Large intestine (tissue), 3 donors: ENCODE measurements at regions not wholly inside any gene's neighbourhood (a gene's known extent, or its start where the extent isn't known, plus 50 kb on each side); places are given as distances from the start of the nearest gene placed in this dataset.
"Not testable (repeated sequence)": the region's sequence is repeated elsewhere in the genome, so short reads cannot be mapped to it uniquely, and the experiment has no call there.

Experiments
- DNase-seq, 2 donors: peaks; one replicate each; pipeline versions ENCODE4 v3.0.0 to v3.0.0-alpha.2; 2013
- H3K27ac ChIP-seq: one replicate; pipeline ENCODE4 v1.5.1; 2013; ENCODE audit warnings: low read length
- H3K27me3 ChIP-seq: 2 replicates; pipeline ENCODE4 v1.6.1; 2013; ENCODE audit warnings: low read length; ENCODE audit not compliant: control insufficient read depth, insufficient read depth
- H3K36me3 ChIP-seq: 2 replicates; pipeline ENCODE4 v1.6.1; 2013; ENCODE audit warnings: low read length; ENCODE audit not compliant: control insufficient read depth, insufficient read depth
- H3K4me1 ChIP-seq: one replicate; pipeline ENCODE4 v1.6.1; 2013; ENCODE audit warnings: low read length; ENCODE audit not compliant: control insufficient read depth, insufficient read depth
- H3K4me3 ChIP-seq: one replicate; pipeline ENCODE4 v1.5.1; 2013; ENCODE audit warnings: low read length
- H3K9me3 ChIP-seq: one replicate; pipeline ENCODE4 v1.6.1; 2013; ENCODE audit warnings: mild to moderate bottlenecking, low read depth, low read length, moderate library complexity; ENCODE audit not compliant: control insufficient read depth
- WGBS: methylation state at CpG from one replicate; pipeline ENCODE4 v1.1.5; 2013; ENCODE audit warnings: low lambda C conversion rate; ENCODE audit not compliant: insufficient coverage; 5-methylcytosine and 5-hydroxymethylcytosine counted together

DNA sequence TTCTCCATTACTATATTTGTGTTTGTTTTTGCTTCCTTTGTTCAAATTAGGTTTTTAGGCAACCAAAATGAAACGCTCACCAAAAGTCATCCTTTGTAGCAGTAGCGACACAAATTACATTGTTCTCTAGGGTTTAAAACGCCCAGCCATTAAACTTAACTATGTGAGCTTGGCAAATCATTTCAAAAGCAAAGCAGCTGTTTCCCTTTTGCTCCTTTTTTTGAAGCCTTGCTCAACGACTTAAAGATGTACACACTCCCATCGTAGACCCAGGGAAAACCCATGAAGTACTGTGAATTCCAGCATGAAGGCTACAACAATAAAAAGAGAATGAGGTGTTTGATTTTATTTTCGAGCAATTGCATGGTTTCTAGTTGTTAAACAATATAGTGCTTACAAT lies 106.7 kb downstream of the RAP2A start:
- DNase-seq = no peak
- 45% methylated on average over 2 of the region's 6 CpGs for WGBS
- peaks cover 7% of the 10 kb centered on the region for H3K9me3 ChIP-seq

DNA sequence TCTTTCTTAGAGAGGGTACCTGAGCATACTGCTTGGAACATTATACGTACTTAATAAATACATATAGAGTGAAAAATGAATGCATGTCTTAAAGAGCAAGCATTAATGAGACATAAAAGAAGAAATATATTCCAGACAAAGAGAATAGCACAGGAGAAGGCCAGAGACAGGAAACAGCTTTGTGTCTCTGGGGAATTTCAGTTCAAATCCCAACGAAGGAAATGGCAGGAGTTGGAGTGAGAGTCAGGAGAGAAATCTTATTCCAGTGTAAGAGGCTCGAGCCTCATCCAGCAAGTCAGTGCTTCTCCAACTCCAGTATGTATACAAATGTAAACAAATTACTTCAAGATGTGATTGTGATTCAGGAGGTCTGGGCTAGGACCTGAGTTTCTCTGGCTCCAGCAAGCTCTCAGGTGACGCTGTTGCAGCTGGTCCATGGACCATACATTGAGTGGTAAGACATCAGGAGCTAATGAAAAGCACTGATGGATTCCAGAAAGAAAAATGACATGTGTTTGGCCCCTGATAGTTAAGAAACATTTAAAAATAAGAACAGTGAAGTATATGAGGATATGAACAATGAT lies 108.2 kb downstream of the RAP2A start:
- WGBS = no CpG with 5 or more reads among the region's 4 CpGs
- Histone ChIP-seq H3K9me3 (peaks cover 7% of the 10 kb centered on the region), H3K4me3 (no peak overlapping the region), H3K27ac (no peak overlapping the region), H3K27me3 (no peaks in the 10 kb centered on the region), H3K36me3 (no peaks in the 10 kb centered on the region), H3K4me1 (no peaks in the 10 kb centered on the region)
- DNase-seq = no peak

More for the DNA sequence above, 106.7 kb downstream of the RAP2A start:
- Histone ChIP-seq H3K27ac (no peak overlapping the region), H3K4me3 (no peak overlapping the region), H3K27me3 (no peaks in the 10 kb centered on the region), H3K4me1 (no peaks in the 10 kb centered on the region), H3K36me3 (no peaks in the 10 kb centered on the region)

DNA sequence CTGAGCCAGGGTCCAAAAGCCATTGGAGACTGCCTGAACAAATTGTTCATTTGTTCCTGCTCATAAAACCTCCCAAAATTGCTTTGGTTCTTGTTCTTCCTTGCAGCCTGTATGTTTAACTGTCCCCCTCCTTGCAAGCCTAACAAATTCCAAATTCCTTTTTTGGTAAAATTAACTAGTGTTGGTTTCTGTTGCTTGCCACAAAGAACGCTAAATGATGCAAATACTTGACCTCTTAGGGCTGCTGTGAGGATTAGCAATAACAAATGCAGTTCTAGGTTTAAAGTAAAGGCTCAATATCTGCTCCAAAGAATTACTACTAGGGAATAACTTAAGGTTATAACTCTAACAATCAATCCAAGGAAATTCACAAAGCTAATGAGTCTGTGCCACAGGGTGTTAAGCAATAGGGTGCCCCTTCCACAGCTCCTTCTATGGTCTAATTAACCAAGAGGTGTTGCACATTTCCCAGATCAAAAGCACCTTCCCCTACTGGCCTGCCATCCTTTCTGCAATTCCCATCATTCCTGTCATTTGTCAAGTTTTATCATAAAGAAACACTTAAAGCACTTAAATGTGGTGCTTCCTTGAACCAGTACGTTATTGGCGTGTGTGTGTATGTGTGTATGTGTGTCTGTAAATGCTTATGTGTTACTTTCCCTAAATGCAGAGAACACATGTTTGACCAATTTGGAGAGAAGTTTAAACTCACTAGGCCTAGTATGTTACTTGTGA lies 110.2 kb downstream of the RAP2A start:
- H3K9me3 ChIP-seq = peaks cover 7% of the 10 kb centered on the region
- no peaks in the 10 kb centered on the region for H3K4me1 ChIP-seq
- H3K36me3 ChIP-seq = no peaks in the 10 kb centered on the region
- no peak overlapping the region for H3K4me3 ChIP-seq
- no peaks in the 10 kb centered on the region for H3K27me3 ChIP-seq
- H3K27ac ChIP-seq = no peak overlapping the region
- WGBS = 83% methylated on average over 2 of the region's 3 CpGs
- DNase-seq = no peak

DNA sequence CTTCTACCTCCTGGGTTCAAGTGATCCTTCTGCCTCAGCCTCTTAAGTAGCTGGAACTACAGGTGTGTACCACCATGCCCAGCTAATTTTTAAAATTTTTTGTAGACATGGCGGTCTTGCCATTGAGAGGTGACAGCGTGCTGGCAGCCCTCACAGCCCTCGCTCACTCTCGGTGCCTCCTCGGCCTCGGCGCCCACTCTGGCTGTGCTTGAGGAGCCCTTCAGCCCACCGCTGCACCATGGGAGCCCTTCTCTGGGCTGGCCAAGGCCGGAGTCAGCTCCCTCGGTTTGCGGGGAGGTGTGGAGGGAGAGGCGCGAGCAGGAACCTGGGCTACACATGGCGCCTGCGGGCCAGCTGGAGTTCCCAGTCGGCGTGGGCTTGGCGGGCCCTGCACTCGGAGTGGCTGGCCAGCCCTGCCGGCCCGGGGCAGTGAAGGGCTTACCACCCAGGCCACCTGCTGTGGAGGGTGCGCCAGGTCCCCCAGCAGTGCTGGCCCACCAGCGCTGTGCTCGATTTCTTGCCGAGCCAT lies 111.1 kb downstream of the RAP2A start:
- H3K4me3 ChIP-seq, DNase-seq, H3K27ac ChIP-seq, H3K36me3 ChIP-seq, H3K4me1 ChIP-seq, H3K27me3 ChIP-seq, H3K9me3 ChIP-seq: not testable (repeated sequence)
- no CpG with 5 or more reads among the region's 25 CpGs for WGBS

DNA sequence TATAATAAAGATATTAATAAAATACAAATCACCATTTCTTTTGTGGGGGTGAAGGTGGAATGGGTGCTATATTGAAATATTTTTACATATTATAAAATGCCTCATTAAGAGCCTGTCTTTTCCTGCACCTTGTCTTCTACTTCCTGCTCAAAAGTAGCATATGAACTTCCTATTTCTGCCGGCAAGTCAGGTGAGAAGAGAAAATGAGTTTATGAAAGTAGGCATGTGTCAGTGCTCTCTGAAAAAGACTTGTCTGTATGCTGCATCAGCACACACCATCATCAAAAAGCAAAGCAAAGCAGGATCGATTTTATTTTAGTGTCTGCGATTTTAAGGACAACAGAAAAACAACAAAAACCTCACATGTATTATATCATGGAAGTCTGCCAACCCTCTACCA lies 114.2 kb downstream of the RAP2A start:
- Histone ChIP-seq H3K36me3 (no peaks in the 10 kb centered on the region), H3K9me3 (peaks cover 7% of the 10 kb centered on the region), H3K27me3 (no peaks in the 10 kb centered on the region), H3K27ac (no peak overlapping the region), H3K4me1 (no peaks in the 10 kb centered on the region), H3K4me3 (no peak overlapping the region)
- no peak for DNase-seq
- 85% methylated on average over 2 of the region's 3 CpGs for WGBS

DNA sequence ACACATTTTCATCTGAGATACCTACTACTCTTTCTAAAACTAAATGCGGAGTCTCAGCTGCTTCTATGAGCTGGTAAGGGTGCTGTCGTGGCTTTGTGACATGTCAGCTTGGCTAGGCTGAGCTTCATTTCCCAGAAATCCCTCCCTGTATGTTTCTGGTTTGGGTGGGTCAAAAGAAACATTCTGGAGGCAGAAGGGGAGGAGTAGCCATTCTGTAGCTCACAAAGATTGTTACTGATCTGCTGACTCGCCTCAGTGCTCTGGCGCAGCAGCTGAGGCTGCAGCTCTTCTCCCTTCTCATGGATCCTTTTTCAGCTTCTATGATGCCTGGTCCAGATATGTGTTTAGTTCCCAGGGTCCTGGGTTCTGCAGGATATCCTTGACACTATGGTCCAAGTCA lies 114.7 kb downstream of the RAP2A start:
- Histone ChIP-seq H3K9me3 (peaks cover 7% of the 10 kb centered on the region), H3K27me3 (no peaks in the 10 kb centered on the region), H3K4me3 (no peak overlapping the region), H3K4me1 (no peaks in the 10 kb centered on the region), H3K27ac (no peak overlapping the region), H3K36me3 (no peaks in the 10 kb centered on the region)
- no peak for DNase-seq
- no CpG with 5 or more reads among the region's 4 CpGs for WGBS

DNA sequence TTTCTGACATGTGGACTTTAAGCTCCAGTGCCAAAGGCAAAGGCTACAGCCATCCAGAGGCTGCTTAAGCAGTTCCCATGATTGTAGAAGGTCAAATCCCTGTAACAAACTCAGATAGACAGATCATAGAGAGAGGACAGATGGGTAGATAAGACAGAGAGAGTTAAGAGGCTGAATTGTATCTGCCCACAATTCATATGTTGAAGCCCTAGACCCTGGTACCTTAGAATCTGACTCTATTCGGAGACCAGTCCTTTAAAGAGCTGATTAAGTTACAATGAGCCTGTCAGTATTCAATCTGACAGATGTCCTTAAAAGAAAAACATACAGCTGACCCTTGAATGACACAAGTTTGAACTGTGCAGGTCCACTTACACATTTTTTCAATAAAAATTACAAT lies 115.2 kb downstream of the RAP2A start:
- no CpG with 5 or more reads among the region's 1 CpG for WGBS
- peaks cover 7% of the 10 kb centered on the region for H3K9me3 ChIP-seq
- H3K4me1 ChIP-seq = no peaks in the 10 kb centered on the region
- H3K36me3 ChIP-seq = no peaks in the 10 kb centered on the region
- H3K4me3 ChIP-seq = no peak overlapping the region
- DNase-seq = no peak
- no peak overlapping the region for H3K27ac ChIP-seq
- no peaks in the 10 kb centered on the region for H3K27me3 ChIP-seq

DNA sequence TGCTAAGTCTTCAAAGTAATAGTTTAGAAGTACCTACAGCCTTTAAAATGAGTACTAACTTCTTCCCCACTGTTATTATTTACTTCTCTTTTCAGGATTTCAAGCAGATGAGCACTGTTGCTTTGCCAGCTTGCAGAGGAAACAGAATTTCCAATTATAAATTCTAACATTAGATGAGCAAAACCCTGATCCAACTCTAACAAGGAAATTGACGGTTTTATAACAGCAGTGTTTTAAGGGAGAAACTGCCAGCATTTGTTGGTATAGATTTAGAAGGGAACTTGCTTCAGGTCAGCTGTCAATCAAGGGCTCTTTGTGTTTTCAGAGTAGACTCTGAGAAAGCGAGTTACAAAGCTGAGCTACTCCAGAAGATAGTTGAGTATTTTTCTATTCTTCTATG lies 120.5 kb downstream of the RAP2A start:
- Histone ChIP-seq H3K27ac (no peak overlapping the region), H3K36me3 (no peaks in the 10 kb centered on the region), H3K9me3 (no peaks in the 10 kb centered on the region), H3K27me3 (no peaks in the 10 kb centered on the region), H3K4me1 (no peaks in the 10 kb centered on the region), H3K4me3 (no peak overlapping the region)
- no CpG with 5 or more reads among the region's 2 CpGs for WGBS
- no peak for DNase-seq

DNA sequence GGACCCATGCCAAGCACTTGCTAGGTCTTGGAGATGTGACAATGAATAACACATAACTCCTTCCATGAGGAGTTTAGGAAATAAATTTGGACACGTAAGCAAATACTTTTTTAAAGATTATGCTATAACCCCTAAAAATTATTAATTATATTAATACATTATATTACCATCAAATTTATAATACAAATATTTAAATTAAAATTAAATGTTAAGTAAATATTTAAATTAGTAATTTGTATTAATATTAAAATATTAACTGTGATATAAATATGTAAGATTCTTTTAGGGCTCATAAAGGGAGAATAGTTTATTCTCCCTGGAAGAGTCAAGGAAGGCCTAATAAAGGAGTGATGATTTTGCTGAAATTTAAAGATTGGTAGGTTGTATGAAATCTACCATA lies 121.1 kb downstream of the RAP2A start:
- no peaks in the 10 kb centered on the region for H3K9me3 ChIP-seq
- no peaks in the 10 kb centered on the region for H3K4me1 ChIP-seq
- H3K27me3 ChIP-seq = no peaks in the 10 kb centered on the region
- WGBS = 100% methylated on average over 1 of the region's 1 CpG
- no peaks in the 10 kb centered on the region for H3K36me3 ChIP-seq
- no peak for DNase-seq
- H3K4me3 ChIP-seq = no peak overlapping the region
- H3K27ac ChIP-seq = no peak overlapping the region

DNA sequence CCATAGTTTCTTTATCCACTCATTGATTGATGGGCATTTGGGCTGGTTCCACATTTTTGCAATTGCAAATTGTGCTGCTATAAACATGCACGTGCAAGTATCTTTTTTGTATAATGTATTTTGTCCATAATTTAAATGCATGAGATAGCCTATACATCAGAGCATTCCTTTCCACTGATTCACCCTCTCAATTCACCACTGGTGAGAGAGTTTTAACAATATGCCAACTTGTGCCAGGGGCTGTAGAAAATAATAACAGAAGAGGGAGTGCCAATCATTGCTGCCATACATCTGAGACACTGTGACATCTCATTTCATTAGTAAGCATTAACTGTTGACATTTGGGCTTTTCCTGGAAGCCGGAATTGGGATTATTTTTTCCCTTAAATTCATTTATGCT lies 125.1 kb downstream of the RAP2A start:
- DNase-seq = no peak
- Histone ChIP-seq H3K9me3 (no peaks in the 10 kb centered on the region), H3K4me1 (no peaks in the 10 kb centered on the region), H3K36me3 (no peaks in the 10 kb centered on the region), H3K27me3 (no peaks in the 10 kb centered on the region), H3K4me3 (no peak overlapping the region), H3K27ac (no peak overlapping the region)
- WGBS = no CpG with 5 or more reads among the region's 2 CpGs

DNA sequence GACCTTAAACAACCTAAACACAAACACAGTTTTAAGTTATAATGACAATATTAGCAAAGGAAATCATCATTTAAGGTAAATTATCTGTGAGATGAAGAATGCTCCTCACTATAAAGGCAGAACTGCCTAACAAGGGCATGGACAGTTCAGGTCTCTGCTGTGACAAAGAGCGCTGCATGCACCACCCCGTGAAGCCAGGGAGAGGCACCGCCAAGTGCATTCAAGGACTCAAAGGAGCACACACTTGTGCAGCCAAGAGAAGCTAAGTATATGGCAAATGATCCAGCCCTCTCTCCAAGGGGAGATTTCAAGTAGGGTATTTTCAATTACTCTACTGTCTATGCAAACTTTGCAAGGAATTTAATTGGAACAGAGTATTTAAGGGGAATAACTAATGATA lies 126.0 kb downstream of the RAP2A start:
- Histone ChIP-seq H3K4me3 (no peak overlapping the region), H3K36me3 (no peaks in the 10 kb centered on the region), H3K27ac (no peak overlapping the region), H3K9me3 (no peaks in the 10 kb centered on the region), H3K27me3 (no peaks in the 10 kb centered on the region), H3K4me1 (no peaks in the 10 kb centered on the region)
- no peak for DNase-seq
- WGBS = no CpG with 5 or more reads among the region's 3 CpGs
